ENCODE measurements at regions not wholly inside any gene's neighbourhood (a gene's known extent, or its start where the extent isn't known, plus 50 kb on each side); places are given as distances from the start of the nearest gene placed in this dataset.

- ChIA-PET POLR2A (no interaction called here), CTCF (no interaction called here)
- no TSS peak for BruUV-seq (replicated peaks)
- H3K79me2 ChIP-seq (ENCODE audit: control insufficient read depth, insufficient read depth, low read length), result no peaks in the 10 kb centered on the region
- no peaks in the 10 kb centered on the region for H3K9me3 ChIP-seq (replicated peaks; ENCODE audit: control insufficient read depth, insufficient read depth, low read length)
- TF ChIP-seq POLR2A (IDR thresholded peaks at IDR 0.05; ENCODE audit: low read depth, low read length) (no peak), GATA2 (IDR thresholded peaks at IDR 0.05; ENCODE audit: insufficient read depth, insufficient read length, low read depth, low read length) (no peak), CTCF (IDR thresholded peaks at IDR 0.05; ENCODE audit: extremely low read depth in 1 of 2, insufficient read depth in 1 of 2, low read depth in 1 of 2, low read length in 2 of 2) (no peak), MAX (IDR thresholded peaks at IDR 0.05; ENCODE audit: insufficient read depth, insufficient read length) (no peak), MYC (IDR thresholded peaks at IDR 0.05; ENCODE audit: low read depth, low read length) (no peak), POLR2AphosphoS5 (IDR thresholded peaks at IDR 0.05; ENCODE audit: insufficient read depth, low read depth, low read length) (no peak), EZH2 (IDR thresholded peaks at IDR 0.05; ENCODE audit: borderline replicate concordance, low read depth, low read length, severe bottlenecking) (no peak), FOS (IDR thresholded peaks at IDR 0.05; ENCODE audit: borderline replicate concordance, insufficient read depth, low read length) (no peak), JUN (IDR thresholded peaks at IDR 0.05; ENCODE audit: borderline replicate concordance, insufficient read depth, insufficient read length, low read depth) (no peak)
- no peak overlapping the region for H3K4me3 ChIP-seq (replicated peaks in 1 of 3; ENCODE audit: insufficient read depth in 1 of 3, low read depth in 1 of 3, low read length in 3 of 3)
- no peak overlapping the region for H3K27ac ChIP-seq (ENCODE audit: insufficient read depth, low read depth, low read length)
- H2AFZ ChIP-seq (ENCODE audit: low read depth, low read length), result no peak overlapping the region
- no peak overlapping the region for H3K4me2 ChIP-seq (ENCODE audit: insufficient read depth, low read length)
- FAIRE-seq, result no peak
- intact Hi-C loops (cut with micrococcal nuclease), result no loop called here
- no peaks in the 10 kb centered on the region for H3K36me3 ChIP-seq (ENCODE audit: control insufficient read depth in 2 of 2, extremely low read depth in 1 of 2, insufficient read depth in 2 of 2, low read length in 2 of 2)
- no peaks in the 10 kb centered on the region for H3K9me1 ChIP-seq (replicated peaks; ENCODE audit: control insufficient read depth, extremely low read depth, insufficient read depth, low read length)
- H4K20me1 ChIP-seq (replicated peaks; ENCODE audit: control insufficient read depth, extremely low read depth, insufficient read depth, low read length), result no peaks in the 10 kb centered on the region
- dilution Hi-C loops (cut with MboI; ENCODE audit: extremely low pct_ligation_motif_present, low sequenced_read_pairs), result no loop called here
- no peaks in the 10 kb centered on the region for H3K27me3 ChIP-seq (ENCODE audit: control insufficient read depth in 2 of 2, insufficient read depth in 2 of 2, low read length in 2 of 2)
- H3K9ac ChIP-seq (replicated peaks; ENCODE audit: extremely low read depth, insufficient read depth, low read length), result no peak overlapping the region
- DNase-seq (ENCODE audit: low read depth, low spot score), result no peak
- H3K4me1 ChIP-seq (ENCODE audit: control insufficient read depth, extremely low read depth, insufficient read depth, low read length), result no peaks in the 10 kb centered on the region
Observed at GRCh38 chr1:72362538-72362937, 80.2 kb upstream of the NEGR1 start.

Data from endothelial cell of umbilical vein (primary cell).